ENCODE measurements at regions not wholly inside any gene's neighbourhood (a gene's known extent, or its start where the extent isn't known, plus 50 kb on each side); places are given as distances from the start of the nearest gene placed in this dataset.
"Not testable (repeated sequence)": the region's sequence is repeated elsewhere in the genome, so short reads cannot be mapped to it uniquely, and the experiment has no call there.

GRCh38 chr13:73310366-73310765 is 251.6 kb downstream of the KLF5 start:
- no peak for DNase-seq

GRCh38 chr13:73307481-73307880 is 248.7 kb downstream of the KLF5 start:
- DNase-seq = no peak

DNA sequence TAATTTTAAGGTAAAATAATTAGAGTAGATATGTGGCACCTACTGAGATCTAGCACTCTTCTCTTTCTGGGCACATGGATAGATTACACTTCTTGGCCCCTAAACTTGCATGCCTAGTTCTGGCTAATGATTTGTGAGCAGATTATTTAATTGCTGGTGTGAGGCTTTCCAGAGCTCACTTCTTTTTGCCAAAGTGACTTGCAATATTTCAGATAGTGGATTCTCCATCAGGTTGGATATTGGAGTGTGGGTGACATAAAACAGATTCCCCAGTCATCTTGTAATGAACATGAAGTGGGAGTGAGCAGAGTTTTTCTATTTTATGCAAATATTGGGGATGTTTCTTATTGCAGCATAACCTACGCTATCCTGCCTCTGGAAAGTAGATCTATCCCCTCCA is 247.9 kb downstream of the KLF5 start:
- DNase-seq = no peak

DNA sequence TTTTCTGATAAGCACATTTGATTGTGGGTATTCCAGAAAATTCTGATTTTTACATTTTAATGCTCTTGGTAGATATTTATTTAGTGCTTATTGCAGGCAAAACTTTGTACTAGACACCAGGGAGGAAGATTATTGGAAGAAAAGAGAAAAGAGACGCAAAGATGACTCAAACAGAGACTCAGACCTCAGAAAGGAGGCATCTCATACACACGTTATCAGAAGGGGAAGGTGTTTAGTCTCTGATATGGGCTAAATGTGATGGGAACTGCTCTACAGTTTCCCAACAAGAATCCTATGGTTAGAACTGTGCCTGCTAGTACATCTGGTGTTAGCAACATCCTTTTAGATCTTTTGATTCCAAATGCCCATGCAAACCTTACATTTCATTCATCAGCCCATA is 245.6 kb downstream of the KLF5 start:
- DNase-seq = no peak

DNA sequence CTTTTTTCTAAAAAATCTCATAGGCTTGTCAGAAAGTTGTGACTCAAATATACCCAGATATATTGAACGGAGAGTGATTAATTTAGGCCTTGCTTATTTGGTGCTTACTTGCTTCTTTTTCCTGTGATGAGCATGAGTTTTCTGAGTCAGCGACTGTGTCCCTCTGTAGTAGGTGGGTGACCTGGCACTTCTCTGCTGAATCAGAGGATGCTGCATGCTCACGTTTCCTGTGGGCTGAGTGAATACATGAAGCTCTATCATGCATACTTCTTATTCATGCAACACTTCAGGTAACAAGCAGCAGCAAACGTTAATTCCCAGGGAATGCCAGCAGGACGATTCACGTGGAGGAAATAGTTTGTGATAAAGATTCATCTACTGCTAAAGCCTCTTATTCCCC is 245.0 kb downstream of the KLF5 start:
- no peak for DNase-seq

DNA sequence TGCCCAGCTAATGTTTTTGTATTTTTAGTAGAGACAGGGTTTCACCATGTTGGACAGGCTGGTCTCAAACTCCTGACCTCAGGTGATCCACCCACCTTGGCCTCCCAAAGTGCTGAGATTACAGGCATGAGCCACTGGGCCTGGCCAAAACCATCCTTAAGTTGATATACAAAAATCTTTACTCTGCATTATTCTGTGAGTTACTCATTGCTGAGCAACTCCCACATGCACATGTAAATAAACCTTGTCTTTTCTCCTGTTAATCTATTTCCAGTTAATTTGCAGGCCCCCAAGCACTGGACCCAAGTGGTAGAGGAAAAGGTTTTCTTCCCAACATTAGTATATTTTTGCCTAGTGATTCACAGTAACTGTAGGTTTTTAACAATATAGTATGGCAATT is 242.8 kb downstream of the KLF5 start:
- not testable (repeated sequence) for DNase-seq

DNA sequence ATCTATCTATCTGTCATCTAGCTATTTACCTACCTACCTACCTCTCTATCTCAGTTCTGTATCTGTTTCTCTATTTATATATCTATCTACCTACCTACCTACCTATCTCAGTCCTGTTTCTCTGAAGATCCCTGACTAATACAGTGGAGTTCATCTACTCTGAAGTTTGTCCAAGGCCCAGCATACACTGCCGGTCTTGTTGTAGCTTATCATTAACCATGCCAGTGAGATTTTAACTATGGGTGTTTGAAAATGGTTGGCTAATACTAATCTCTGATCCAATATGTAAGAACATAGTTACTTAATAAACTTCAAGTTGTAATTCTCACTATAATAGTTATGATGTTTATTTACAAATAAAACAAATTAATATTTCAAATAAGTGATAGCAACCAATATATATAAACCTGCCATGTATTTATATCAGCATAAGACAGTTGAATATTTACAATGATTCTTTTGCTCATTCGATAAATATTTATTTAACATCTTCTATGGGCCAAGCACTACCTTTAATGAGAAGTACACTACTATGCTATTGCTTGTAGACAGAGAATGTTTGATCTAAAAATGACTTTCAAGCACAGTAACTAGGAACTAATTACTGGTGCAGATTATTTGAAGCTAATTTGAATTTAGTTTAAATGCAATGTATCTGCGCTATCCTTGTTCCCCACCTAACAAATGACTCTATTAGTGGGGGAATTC is 242.1 kb downstream of the KLF5 start:
- DNase-seq = no peak

- DNase-seq = no peak
Observed at GRCh38 chr13:73299787-73300186, 241.0 kb downstream of the KLF5 start.

GRCh38 chr13:73293913-73294523 is 235.2 kb downstream of the KLF5 start:
- no peak for DNase-seq

GRCh38 chr13:73292127-73292526 is 233.3 kb downstream of the KLF5 start:
- no peak for DNase-seq

DNA sequence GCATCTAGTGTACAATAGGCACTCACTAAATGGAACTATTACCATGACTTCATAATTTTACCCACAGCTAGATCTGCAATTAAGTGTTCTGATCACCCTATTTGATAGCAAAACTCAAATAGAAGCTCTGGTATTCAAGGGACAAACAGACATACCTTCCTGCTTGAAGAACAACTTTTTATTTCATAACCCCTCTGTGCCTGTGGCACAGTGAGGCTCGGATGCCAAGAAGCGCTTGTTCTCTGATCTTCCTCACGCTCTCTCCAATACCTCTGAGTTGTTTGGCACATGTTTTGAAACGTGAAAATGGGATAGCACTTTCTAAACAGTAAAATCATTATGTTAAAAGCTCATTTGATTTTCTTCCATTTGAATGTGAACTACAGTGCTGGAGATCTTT is 232.0 kb downstream of the KLF5 start:
- DNase-seq = no peak

GRCh38 chr13:73288596-73288995 is 229.8 kb downstream of the KLF5 start:
- no peak for DNase-seq

DNA sequence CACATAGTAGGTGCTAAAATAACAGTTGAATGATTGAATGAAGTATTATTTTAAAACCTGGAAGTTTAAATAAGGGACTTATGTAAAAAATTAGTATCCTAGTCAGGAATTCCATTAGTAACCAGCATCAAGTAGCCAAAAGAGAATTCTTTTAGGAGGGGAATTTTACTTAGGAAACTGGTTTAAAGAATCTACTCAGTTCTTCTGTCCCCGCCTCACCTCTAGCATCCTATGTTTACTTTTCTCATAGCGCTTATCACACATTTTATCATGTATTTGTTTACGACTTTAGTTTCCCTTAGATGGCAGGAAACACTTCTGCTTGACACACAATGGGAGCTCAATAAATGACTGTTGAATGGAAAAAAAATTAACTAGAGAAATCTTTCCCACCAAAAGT is 229.0 kb downstream of the KLF5 start:
- no peak for DNase-seq

GRCh38 chr13:73286942-73287620 is 228.3 kb downstream of the KLF5 start:
- DNase-seq = no peak

DNA sequence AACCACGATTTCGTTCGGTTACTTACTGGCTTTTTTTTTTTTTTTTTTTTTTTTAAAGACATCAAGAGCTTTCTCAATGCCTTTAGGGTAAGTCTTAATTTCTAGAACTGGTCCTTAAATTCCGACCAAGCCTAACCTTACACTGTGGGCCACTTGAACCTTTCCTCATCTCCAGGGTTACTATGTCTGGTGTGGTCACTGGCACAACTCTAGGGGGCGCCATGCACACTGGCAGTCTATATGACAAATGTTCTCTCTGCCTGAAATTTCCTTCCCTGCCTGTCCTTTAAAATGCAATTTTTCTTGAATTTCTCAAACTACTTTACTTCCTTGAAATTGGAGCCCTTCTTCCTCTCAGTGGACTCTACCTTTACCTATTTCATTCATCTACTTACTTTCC is 227.4 kb downstream of the KLF5 start:
- no peak for DNase-seq

DNA sequence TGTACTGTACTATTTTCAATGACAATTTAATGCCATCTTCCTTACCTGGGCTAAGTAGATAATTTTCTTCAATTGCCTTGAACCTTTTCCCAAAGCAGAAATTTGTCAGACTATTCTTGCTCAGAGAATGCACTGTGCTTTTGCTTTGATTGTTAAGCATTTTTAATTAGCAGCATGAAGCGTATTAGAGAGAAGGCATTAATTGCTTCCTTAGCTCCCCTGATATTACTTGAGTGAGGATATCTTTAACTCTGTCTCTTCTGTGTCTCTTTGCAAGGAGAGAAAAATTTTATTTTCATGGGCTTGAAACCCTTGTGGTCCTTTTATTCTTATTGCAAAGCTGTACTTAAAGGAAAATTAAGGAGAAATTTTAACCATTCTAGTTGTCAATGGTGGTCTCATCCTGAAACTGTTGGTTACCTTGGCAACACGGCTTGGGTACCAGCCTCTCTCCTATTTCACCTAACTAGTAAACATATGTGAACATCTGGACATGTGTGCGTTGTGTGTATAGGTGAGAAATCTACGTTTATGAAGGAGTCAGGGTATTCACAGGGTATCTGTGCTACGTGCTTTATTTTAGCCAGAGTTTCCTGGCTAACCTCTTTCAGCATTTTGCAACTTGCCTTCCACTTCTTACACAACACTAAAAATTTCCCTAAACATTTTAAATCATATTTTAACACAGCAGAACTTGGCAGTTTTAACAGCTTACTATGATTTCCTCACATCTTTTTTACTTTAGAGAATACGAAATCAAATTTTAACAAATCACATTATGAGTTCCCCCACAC is 225.5 kb downstream of the KLF5 start:
- no peak for DNase-seq

GRCh38 chr13:73283636-73284035 is 224.8 kb downstream of the KLF5 start:
- DNase-seq = no peak

GRCh38 chr13:73281746-73282145 is 222.9 kb downstream of the KLF5 start:
- no peak for DNase-seq

DNA sequence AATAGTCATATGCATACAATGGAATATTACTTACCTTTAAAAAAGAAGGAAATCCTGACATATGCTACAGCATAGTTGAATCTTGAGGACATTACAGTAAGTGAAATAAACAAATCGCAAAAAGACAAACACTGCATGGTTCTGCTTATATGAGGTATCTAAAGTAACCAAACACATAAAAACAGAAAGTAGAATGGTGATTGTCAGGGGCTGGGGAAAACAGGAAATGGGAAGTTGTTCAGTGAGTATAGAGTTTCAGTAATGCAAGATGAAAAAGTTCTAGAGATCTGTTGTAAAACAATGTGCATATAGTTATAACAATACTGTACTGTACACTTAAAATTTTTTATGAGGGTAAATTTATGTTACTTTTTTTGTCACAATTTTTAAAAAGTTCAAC is 219.4 kb downstream of the KLF5 start:
- no peak for DNase-seq

GRCh38 chr13:73275163-73275562 is 216.4 kb downstream of the KLF5 start:
- no peak for DNase-seq

GRCh38 chr13:73274147-73274546 is 215.3 kb downstream of the KLF5 start:
- DNase-seq = no peak

- DNase-seq = no peak
Observed at GRCh38 chr13:73273745-73274144, 214.9 kb downstream of the KLF5 start.

GRCh38 chr13:73273276-73273675 is 214.5 kb downstream of the KLF5 start:
- DNase-seq = no peak

DNA sequence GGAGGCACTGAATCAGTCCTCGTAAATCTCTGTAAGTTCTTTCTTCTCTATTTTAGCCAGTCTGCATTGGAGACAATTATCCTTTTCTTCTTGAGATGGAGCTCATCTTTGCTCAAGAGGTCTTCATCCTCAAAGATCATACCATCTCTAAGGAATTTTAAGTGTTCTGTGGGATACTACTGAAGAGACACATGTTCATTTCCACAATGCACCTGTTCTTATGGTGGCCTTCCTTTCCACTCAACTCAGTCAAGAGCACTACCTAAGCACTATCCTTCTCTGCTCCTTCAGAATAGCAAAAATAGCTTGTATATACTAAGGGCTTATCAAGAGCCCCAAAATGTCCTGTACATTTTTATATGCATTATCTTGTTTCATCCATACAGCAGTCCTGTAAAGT is 214.0 kb downstream of the KLF5 start:
- DNase-seq = no peak
